ENCODE measurements at regions not wholly inside any gene's neighbourhood (a gene's known extent, or its start where the extent isn't known, plus 50 kb on each side); places are given as distances from the start of the nearest gene placed in this dataset.

DNA sequence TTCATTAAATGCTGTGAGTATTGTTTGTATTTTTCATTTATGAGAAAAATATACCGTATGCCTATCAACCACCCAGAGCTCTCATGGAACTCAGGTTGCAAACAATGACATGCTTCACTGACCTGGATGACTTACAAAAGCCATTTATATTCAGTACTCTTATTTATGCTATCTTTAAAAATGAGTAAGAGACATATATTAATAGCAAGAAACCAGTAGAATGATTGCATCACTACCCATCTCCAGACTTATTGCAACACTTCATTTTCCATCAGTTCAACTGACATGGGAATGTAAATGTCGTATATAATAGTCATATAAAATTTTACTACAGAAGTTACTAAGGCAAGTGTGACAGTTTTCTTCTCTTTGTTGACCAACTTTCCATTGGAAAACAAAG, 69.1 kb downstream of the OTP start:
- no peak for DNase-seq

DNA sequence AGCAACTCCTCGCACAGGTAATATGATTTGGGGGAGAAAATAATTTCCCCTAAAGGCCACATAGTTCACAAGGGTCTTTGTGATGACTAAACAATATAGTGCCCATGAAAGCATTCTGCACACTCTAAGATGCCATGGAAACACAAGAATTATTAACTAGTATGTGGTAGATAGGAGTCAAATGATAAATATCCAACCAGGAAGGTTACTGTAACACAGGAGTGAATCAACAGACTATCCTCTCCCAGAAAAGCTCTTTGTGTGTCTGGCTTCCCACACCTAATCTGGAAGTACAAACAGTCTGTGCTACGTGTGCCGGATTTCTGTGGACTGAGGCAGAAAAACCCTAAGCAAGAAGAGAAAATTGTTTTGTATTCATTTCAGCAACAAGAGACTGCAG, 70.0 kb downstream of the OTP start:
- DNase-seq = no peak

DNA sequence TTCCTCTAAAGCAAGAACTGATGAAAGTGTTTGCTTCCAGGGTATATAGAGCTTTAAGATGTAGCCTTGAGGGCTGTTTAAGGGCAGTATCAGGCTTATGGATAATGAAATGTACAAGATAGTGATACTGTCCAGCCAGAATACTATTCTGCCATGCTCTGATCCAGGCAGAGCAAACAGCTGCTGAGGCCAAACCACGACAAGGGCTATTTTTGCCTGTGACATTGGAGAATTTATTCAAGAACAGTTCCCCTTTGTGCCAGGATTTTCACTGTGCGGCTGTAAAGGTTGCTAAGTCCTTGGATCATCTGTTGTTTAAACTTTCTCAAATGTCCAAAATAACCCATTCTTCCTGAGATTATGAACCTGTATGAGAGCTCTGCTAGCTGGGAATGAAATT, 70.4 kb downstream of the OTP start:
- DNase-seq = no peak

DNA sequence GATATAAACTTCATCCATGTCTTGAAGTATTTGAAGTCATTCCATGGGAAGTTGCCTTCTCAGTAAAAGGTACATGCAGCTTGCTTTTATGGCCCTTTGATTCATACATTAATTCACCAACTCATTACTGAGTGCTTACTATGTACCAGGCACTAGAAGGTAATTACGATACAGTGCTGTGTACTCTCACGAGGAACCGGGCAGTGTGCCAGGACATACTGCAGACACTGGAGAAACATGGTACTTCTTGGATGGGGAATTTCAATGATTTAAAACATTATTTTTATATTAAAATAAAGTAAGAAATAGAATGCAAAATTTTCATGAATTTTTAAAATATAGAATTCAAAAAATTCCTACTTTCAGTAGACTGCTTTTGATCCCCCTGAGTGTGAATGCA, 71.4 kb upstream of the WDR41 start:
- no peak for DNase-seq

DNA sequence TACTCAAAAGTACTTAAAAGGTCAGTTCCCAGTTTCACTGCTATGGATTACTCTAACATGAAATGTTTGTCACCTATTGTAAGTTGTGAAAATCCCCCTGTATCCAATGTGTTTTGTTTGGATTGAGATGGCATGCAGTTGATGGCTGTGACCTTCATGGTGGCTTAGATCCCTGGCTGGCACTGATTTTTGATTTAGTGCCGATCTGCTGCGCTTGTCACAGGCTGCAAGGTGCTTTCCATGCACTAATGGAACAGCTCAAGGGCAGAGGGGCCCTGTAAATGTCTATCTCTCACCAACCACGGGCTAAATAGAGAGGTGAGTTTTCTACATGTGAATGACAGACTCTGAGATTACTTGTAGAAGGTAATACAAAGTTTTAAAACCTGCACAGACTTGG, 69.8 kb upstream of the WDR41 start:
- DNase-seq = no peak

DNA sequence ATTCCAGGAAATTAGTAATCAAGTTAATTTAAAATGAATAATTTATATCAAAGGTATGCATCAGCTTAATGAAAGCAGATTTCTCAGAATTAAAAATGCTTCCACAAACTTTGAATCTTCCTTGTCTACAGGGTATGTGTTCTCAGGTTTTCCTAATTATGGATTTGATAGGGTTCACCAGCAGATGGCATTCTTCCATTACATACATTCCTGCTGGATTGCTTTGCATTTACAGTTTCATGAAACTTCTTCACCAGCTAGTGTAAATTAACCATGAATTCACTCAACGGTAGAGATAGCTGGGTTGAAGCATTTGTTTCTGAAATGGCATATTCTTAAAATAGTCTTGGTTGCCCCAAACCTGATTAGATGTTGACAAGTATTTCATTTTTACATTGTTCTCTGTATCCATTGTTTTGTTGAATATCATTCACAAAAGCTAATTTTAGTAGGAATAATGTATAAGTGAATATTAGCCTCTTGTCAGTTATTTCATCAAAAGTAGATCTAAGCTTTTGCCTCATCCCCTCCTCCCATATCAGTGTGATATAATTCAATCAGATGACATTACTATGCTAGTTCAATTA, 68.7 kb upstream of the WDR41 start:
- DNase-seq = peak; percentile 11

DNA sequence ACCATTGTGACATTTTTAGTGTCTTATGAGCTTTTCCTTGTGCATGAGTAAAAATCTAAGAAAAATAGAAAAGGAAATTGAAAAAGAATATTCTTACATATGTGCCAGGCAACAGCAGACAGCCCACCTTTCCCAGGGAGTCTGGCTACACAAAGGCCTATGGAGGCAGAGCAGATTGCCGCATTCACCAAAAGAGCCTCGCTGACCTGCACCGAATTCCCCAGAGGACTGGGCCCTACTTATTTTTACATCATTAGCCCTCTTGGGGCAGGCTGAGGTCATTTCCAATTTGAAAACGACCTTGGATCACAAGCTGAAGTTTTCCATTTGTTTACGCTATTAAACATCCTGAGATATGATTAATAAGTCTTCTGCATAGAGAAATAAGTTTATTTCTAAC, 66.2 kb upstream of the WDR41 start:
- DNase-seq = no peak

DNA sequence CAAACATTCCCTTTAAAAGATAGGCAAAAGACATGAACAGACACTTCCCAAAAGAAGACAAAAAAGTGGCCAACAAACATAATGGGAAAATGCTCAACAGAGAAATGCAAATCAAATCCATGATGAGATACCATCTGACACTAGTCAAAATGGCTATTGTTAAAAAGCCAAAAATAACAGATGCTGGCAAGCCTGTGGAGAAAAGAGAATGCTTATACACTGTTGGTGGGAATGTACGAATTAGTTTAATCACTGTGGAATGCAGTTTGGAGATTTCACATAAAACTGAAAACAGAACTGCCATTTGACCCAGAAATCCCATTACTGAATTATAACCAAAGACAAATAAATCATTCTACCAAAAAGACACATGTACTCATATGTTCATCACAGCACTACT, 58.3 kb upstream of the WDR41 start:
- no peak for DNase-seq

DNA sequence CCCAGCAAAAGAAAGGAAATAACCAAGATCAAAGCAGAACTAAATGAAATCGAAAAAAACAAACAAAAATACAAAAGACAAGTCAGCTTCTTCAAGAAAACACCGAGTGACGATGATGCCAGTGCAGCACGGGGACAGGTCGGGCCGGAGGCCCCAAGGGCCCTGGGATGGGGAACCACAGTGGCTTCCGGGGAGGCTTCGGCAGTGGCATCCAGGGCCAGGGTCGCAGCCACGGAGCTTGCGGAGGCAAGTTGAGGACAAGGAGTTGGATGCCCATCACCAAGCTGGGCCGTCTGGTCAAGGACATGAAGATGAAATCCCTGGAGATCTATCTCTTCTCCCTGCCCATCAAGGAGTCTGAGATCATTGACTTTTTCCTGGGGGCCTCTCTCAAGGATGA, 53.2 kb upstream of the WDR41 start:
- no peak for DNase-seq
